GM19372 (cell line): ENCODE measurements at regions not wholly inside any gene's neighbourhood (a gene's known extent, or its start where the extent isn't known, plus 50 kb on each side); places are given as distances from the start of the nearest gene placed in this dataset.

Source experiments
- ATAC-seq: cut with Tn5 transposase; IDR thresholded peaks from one replicate; pipeline ENCODE4 v1.9.1; 2021; ENCODE audit warnings: mild to moderate bottlenecking, low read depth, moderate library complexity; ENCODE audit not compliant: unreplicated experiment

GRCh38 chr11:121950160-121950559 is 165.9 kb downstream of the BLID start:
- no peak for ATAC-seq

GRCh38 chr11:121946514-121946913 is 169.5 kb downstream of the BLID start:
- ATAC-seq = no peak

GRCh38 chr11:121944556-121945230 is 171.3 kb downstream of the BLID start:
- no peak for ATAC-seq

- no peak for ATAC-seq
These were observed 177.9 kb downstream of the BLID start for GRCh38 chr11:121938076-121938475.

- ATAC-seq = no peak
These were observed 179.1 kb downstream of the BLID start for GRCh38 chr11:121936781-121937447.

- ATAC-seq = no peak
These were observed 179.6 kb downstream of the BLID start for GRCh38 chr11:121936370-121936769.

GRCh38 chr11:121933694-121934093 is 182.3 kb downstream of the BLID start:
- no peak for ATAC-seq

GRCh38 chr11:121933294-121933693 is 182.7 kb downstream of the BLID start:
- ATAC-seq = no peak

GRCh38 chr11:121932646-121933185 is 183.3 kb downstream of the BLID start:
- no peak for ATAC-seq

- ATAC-seq = no peak
These were observed 184.2 kb downstream of the BLID start for GRCh38 chr11:121931748-121932352.

- no peak for ATAC-seq
These were observed 184.9 kb downstream of the BLID start for GRCh38 chr11:121931121-121931520.

GRCh38 chr11:121930004-121930965 is 185.7 kb downstream of the BLID start:
- ATAC-seq = peak; percentile 74

- ATAC-seq = no peak
These were observed 186.4 kb downstream of the BLID start for GRCh38 chr11:121929581-121929980.

GRCh38 chr11:121928597-121929580 is 187.1 kb downstream of the BLID start:
- no peak for ATAC-seq

- no peak for ATAC-seq
These were observed 188.2 kb downstream of the BLID start for GRCh38 chr11:121927789-121928188.

GRCh38 chr11:121927097-121927785 is 188.8 kb downstream of the BLID start:
- no peak for ATAC-seq

- no peak for ATAC-seq
These were observed 191.8 kb downstream of the BLID start for GRCh38 chr11:121924191-121924590.

- ATAC-seq = no peak
These were observed 198.5 kb downstream of the BLID start for GRCh38 chr11:121917482-121917881.
